K562 (cell line): ENCODE measurements at regions not wholly inside any gene's neighbourhood (a gene's known extent, or its start where the extent isn't known, plus 50 kb on each side); places are given as distances from the start of the nearest gene placed in this dataset.

ENCODE experiments used
- BCLAF1 ChIP-seq, 2 experiments: fragments of 450-650 bp in 1 of 2; IDR thresholded peaks; 2 replicates each; pipeline ENCODE4 v1.6.1; 2011 to 2017; ENCODE audit warnings: low read depth in 2 of 2, antibody characterized with exemption in 1 of 2, borderline replicate concordance in 1 of 2, low read length in 1 of 2, mild to moderate bottlenecking in 1 of 2, mixed read lengths in 1 of 2; ENCODE audit not compliant: control insufficient read depth in 1 of 2
- HCFC1 ChIP-seq: IDR thresholded peaks from 2 replicates; pipeline ENCODE4 v1.6.1; 2012; ENCODE audit warnings: low read depth, low read length, improper control_type of control experiment
- SP1 ChIP-seq: sonication (generic); formaldehyde crosslinking; IDR thresholded peaks from 2 replicates; pipeline ENCODE4 v1.8.1; 2022; ENCODE audit warnings: mild to moderate bottlenecking, missing genetic modification reagents
- ZNF124 ChIP-seq: sonication (generic); formaldehyde crosslinking; IDR thresholded peaks from 2 replicates; pipeline ENCODE4 v1.8.1; 2022; ENCODE audit warnings: missing genetic modification reagents
- ZNF695 ChIP-seq: fragments of 450-650 bp; formaldehyde crosslinking; IDR thresholded peaks from 2 replicates; pipeline ENCODE4 v1.4.0; 2020; ENCODE audit warnings: mild to moderate bottlenecking, moderate library complexity

DNA sequence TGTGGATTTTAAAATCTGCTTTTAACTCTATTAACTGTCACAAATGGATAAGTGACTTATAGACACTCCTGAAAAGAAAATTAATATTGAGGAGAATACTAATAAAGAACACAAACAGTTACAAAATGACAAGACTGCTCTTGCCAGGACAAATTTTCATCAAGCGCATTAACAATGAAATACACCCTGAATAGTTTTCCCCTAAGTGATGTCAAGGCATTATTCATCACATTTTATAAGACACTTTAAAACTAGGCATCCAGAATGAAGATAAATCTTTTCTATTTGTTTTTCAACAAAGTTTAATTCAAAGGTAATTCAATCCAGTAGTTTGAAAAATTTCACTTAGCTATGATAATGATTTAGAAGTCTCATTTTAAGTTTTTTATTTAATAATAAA lies 110.5 kb upstream of the SEC61G start:
- no peak for TF ChIP-seq SP1 (CRISPR knock-in tag)
- no peak for TF ChIP-seq ZNF695 (CRISPR knock-in tag)
- no peak for TF ChIP-seq BCLAF1 (IDR thresholded peaks at IDR 0.05; ENCODE audit: borderline replicate concordance in 1 of 2, control insufficient read depth in 1 of 2, low read depth in 2 of 2, low read length in 1 of 2)
- TF ChIP-seq HCFC1: no peak
- no peak for TF ChIP-seq ZNF124 (CRISPR knock-in tag)
